Osteoblast (primary cell): ENCODE measurements at regions not wholly inside any gene's neighbourhood (a gene's known extent, or its start where the extent isn't known, plus 50 kb on each side); places are given as distances from the start of the nearest gene placed in this dataset.

Source experiments
- DNase-seq: peaks from one replicate; pipeline ENCODE4 v3.0.0; 2011; ENCODE audit warnings: low spot score, mixed read lengths; ENCODE audit not compliant: insufficient read length; ENCODE audit errors: missing footprints
- H2AFZ ChIP-seq: 2 replicates; pipeline ENCODE4 v1.6.0; 2011; ENCODE audit warnings: mild to moderate bottlenecking, low read length
- H3K27ac ChIP-seq: 2 replicates; pipeline ENCODE4 v1.5.1; 2011; ENCODE audit warnings: mild to moderate bottlenecking, low read depth, low read length, moderate library complexity
- H3K27me3 ChIP-seq: 2 replicates; pipeline ENCODE4 v1.6.0; 2012; ENCODE audit warnings: mild to moderate bottlenecking, control low read depth, inconsistent platforms, low read length, moderate library complexity; ENCODE audit not compliant: insufficient read depth
- H3K36me3 ChIP-seq: 2 replicates; pipeline ENCODE4 v1.5.1; 2011; ENCODE audit warnings: mild to moderate bottlenecking, low read length, control low read depth, moderate library complexity; ENCODE audit not compliant: insufficient read depth
- H3K4me1 ChIP-seq: 2 replicates; pipeline ENCODE4 v1.5.1; 2011; ENCODE audit warnings: mild to moderate bottlenecking, low read length, control low read depth, moderate library complexity; ENCODE audit not compliant: insufficient read depth
- H3K4me2 ChIP-seq: 2 replicates; pipeline ENCODE4 v1.6.0; 2011; ENCODE audit warnings: mild to moderate bottlenecking, low read length; ENCODE audit not compliant: insufficient read depth
- H3K4me3 ChIP-seq: fragments of 200-600 bp; sonication (generic); 3 replicates; pipeline ENCODE4 v1.5.1; 2012; ENCODE audit warnings: mild to moderate bottlenecking, low read length, inconsistent platforms; ENCODE audit not compliant: insufficient read depth
- H3K79me2 ChIP-seq: 2 replicates; pipeline ENCODE4 v1.6.0; 2012; ENCODE audit warnings: mild to moderate bottlenecking, low read length, control low read depth, inconsistent platforms; ENCODE audit not compliant: insufficient read depth
- H3K9me3 ChIP-seq: 2 replicates; pipeline ENCODE4 v1.5.1; 2011; ENCODE audit warnings: low read depth, low read length, control low read depth
- H4K20me1 ChIP-seq: 2 replicates; pipeline ENCODE4 v1.6.0; 2012; ENCODE audit warnings: mild to moderate bottlenecking, low read length, control low read depth; ENCODE audit not compliant: insufficient read depth
- TF ChIP-seq, protein P1 (sequence below): IDR thresholded peaks from 2 replicates; pipeline ENCODE4 v1.5.1; 2011; ENCODE audit warnings: mild to moderate bottlenecking, low read depth, low read length, moderate library complexity; ENCODE audit errors: extremely low read depth

GRCh38 chr13:106858903-106859532 lies 291.1 kb upstream of the ARGLU1 start:
- DNase-seq = no peak
- TF ChIP-seq, protein P1, sequence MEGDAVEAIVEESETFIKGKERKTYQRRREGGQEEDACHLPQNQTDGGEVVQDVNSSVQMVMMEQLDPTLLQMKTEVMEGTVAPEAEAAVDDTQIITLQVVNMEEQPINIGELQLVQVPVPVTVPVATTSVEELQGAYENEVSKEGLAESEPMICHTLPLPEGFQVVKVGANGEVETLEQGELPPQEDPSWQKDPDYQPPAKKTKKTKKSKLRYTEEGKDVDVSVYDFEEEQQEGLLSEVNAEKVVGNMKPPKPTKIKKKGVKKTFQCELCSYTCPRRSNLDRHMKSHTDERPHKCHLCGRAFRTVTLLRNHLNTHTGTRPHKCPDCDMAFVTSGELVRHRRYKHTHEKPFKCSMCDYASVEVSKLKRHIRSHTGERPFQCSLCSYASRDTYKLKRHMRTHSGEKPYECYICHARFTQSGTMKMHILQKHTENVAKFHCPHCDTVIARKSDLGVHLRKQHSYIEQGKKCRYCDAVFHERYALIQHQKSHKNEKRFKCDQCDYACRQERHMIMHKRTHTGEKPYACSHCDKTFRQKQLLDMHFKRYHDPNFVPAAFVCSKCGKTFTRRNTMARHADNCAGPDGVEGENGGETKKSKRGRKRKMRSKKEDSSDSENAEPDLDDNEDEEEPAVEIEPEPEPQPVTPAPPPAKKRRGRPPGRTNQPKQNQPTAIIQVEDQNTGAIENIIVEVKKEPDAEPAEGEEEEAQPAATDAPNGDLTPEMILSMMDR = no peak
- no peak overlapping the region for H3K4me2 ChIP-seq
- H3K4me3 ChIP-seq = no peak overlapping the region
- no peaks in the 10 kb centered on the region for H3K36me3 ChIP-seq
- H3K79me2 ChIP-seq = no peaks in the 10 kb centered on the region
- H3K4me1 ChIP-seq = no peaks in the 10 kb centered on the region
- peaks cover 2% of the 10 kb centered on the region for H3K9me3 ChIP-seq
- no peaks in the 10 kb centered on the region for H4K20me1 ChIP-seq
- no peak overlapping the region for H2AFZ ChIP-seq
- H3K27me3 ChIP-seq = no peaks in the 10 kb centered on the region
- H3K27ac ChIP-seq = no peak overlapping the region

DNA sequence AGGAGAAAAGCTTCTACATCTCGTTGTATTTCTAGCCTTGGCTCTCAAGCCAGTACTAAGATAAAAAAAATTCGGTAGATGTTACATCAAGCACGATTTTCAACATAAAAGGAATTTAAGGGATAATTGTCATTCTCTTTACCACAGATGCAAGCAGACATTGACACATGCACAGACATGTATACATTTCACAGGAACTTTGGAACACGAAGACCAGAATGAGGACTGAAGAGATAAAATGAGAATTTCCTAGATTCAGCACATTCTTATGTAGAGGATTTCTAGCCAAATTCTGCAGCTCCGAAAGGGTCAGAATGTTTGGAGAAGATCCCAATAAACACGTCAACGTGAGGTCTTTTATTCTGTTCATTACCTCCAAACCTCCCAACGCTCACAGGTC lies 284.5 kb upstream of the ARGLU1 start:
- no peak for DNase-seq
- Histone ChIP-seq H3K27ac (no peak overlapping the region), H3K36me3 (no peaks in the 10 kb centered on the region), H4K20me1 (no peaks in the 10 kb centered on the region), H3K4me1 (no peaks in the 10 kb centered on the region), H3K79me2 (no peaks in the 10 kb centered on the region), H2AFZ (no peak overlapping the region), H3K4me2 (no peak overlapping the region), H3K27me3 (no peaks in the 10 kb centered on the region), H3K9me3 (peaks cover 3% of the 10 kb centered on the region), H3K4me3 (no peak overlapping the region)
- TF ChIP-seq, protein P1 = no peak

DNA sequence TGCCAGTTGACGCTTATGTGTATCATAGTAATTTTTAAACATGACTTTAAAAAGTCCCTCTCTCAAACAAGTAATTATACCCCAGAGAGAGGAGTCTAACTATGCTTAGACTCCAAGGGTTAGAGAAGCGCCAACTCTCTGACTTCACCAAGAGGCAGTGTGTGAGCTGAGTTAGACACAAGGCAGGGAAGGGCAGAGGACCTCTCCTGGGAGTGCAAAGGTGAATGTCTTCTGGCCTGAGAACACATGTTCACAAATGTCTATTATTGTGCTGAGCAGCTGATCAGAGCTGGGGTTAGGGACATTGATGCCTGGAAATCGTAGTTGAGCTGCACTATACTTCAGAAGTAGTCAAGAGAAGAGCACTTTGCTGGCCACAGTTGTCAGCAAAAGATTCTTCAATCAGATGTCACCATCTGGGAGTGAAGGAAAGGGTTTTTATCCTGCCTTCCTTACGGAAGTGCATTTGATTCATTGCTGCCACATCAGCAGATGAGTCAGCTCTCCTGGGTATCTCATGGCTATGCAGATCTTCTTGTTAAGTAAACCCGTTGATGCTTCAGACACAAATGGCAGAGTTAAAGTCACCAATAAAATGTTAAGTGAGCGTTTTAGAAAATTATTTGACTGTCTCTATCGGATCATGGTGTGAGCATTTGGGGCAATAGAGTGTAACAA lies 283.2 kb upstream of the ARGLU1 start:
- TF ChIP-seq, protein P1 = no peak
- H4K20me1 ChIP-seq = no peaks in the 10 kb centered on the region
- no peaks in the 10 kb centered on the region for H3K4me1 ChIP-seq
- H3K4me2 ChIP-seq = no peak overlapping the region
- no peak overlapping the region for H3K27ac ChIP-seq
- DNase-seq = no peak
- no peak overlapping the region for H3K4me3 ChIP-seq
- H2AFZ ChIP-seq = no peak overlapping the region
- peaks cover 3% of the 10 kb centered on the region for H3K9me3 ChIP-seq
- H3K36me3 ChIP-seq = no peaks in the 10 kb centered on the region
- H3K27me3 ChIP-seq = no peaks in the 10 kb centered on the region
- no peaks in the 10 kb centered on the region for H3K79me2 ChIP-seq

DNA sequence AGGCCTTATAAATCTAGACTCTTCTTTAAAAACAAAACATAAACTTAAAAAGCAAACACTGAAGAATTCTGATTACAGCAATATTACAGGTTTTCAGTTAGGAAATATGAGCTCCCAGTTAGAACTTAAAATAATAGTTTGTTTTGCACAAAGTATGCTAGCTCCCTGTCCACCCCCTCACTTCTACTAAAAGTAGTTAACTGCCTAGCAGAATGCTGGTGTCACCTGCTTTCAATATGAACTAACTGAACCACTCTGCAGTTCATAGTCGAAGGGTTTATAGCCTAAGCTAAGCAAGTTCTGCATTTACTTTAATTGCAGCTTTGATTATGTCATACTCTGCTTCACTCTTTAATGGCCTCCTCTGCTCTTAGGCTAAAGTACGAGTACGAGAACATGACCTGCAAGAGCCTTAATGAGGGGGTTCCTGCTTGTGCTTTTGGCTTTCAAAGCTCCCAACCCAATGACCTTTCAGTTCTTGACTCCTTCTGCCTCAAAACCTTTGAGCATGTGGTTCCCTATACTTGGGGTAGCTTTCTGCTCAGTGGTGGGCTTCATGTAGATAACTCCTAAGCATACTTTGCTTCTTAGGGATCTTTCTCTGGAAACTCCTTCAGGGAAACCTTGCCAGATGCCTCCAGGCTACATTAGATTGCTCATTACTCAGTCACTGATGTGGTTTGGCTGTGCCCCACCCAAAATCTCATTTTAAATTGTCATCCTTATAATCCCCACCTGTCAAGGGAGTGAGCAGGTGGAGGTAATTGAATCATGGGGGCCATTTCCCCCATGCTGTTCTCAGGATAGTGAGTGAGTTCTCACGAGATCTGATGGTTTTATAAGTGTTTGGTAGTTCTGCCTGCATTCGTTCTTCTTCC lies 278.9 kb upstream of the ARGLU1 start:
- no peaks in the 10 kb centered on the region for H3K9me3 ChIP-seq
- H3K4me3 ChIP-seq = no peak overlapping the region
- no peaks in the 10 kb centered on the region for H3K79me2 ChIP-seq
- H3K36me3 ChIP-seq = no peaks in the 10 kb centered on the region
- no peaks in the 10 kb centered on the region for H3K27me3 ChIP-seq
- no peaks in the 10 kb centered on the region for H4K20me1 ChIP-seq
- DNase-seq = no peak
- no peaks in the 10 kb centered on the region for H3K4me1 ChIP-seq
- TF ChIP-seq, protein P1 = no peak
- no peak overlapping the region for H2AFZ ChIP-seq
- H3K27ac ChIP-seq = no peak overlapping the region
- no peak overlapping the region for H3K4me2 ChIP-seq
